ENCODE measurements at regions not wholly inside any gene's neighbourhood (a gene's known extent, or its start where the extent isn't known, plus 50 kb on each side); places are given as distances from the start of the nearest gene placed in this dataset.

GRCh38 chr14:44374906-44375305, 132.2 kb downstream of the FSCB start:
- Mint-ChIP-seq H3K27me3 (no peaks in the 10 kb centered on the region), H3K4me3 (no peak overlapping the region), H3K9me3 (ENCODE audit: insufficient read depth) (peaks cover 6% of the 10 kb centered on the region), H3K4me1 (no peaks in the 10 kb centered on the region), H3K27ac (no peak overlapping the region)
- no peak overlapping the region for H2AFZ ChIP-seq (ENCODE audit: insufficient read depth, low read depth, low read length, poor library complexity, severe bottlenecking)
- intact Hi-C loops (cut with micrococcal nuclease) = no loop called here
- TF ChIP-seq CTCF (IDR thresholded peaks at IDR 0.05) = no peak
- TF ChIP-seq EZH2 (IDR thresholded peaks at IDR 0.05; ENCODE audit: borderline replicate concordance, insufficient read depth, low read depth, low read length, poor library complexity, severe bottlenecking) = no peak
- CTCF ChIA-PET = no interaction called here
- no peaks in the 10 kb centered on the region for H4K20me1 ChIP-seq (ENCODE audit: control insufficient read depth, insufficient read depth, low read length, poor library complexity, severe bottlenecking)
- DNase-seq (no peak), ATAC-seq (ENCODE audit: low read depth) (no peak)
- peaks cover 0 to 11% (median 6%) of the 10 kb centered on the region in 3 donors for H3K9me3 ChIP-seq (ENCODE audit: control extremely low read depth in 1 of 3, control insufficient read depth in 2 of 3, insufficient read depth in 1 of 3, low read length in 2 of 3)
- whole genome bisulfite sequencing (ENCODE audit: insufficient coverage) = no CpG with 5 or more reads among the region's 1 CpG
- H3K36me3 ChIP-seq (replicated peaks in 1 of 2; ENCODE audit: control extremely low read depth in 1 of 2, control insufficient read depth in 1 of 2, extremely low read depth in 1 of 2, insufficient read depth in 2 of 2, low read length in 1 of 2) = no peaks in the 10 kb centered on the region
- no peak overlapping the region for H3K27ac ChIP-seq (ENCODE audit: low read length in 2 of 2)
- no peaks in the 10 kb centered on the region for H3K4me1 ChIP-seq (ENCODE audit: control insufficient read depth in 2 of 2, insufficient read depth in 2 of 2, low read length in 2 of 2)
- POLR2A ChIA-PET = no interaction called here
- H3K27me3 ChIP-seq (replicated peaks in 1 of 4; ENCODE audit: control extremely low read depth in 1 of 4, control insufficient read depth in 3 of 4, insufficient read depth in 4 of 4, low read length in 3 of 4) = no peaks in the 10 kb centered on the region
- H3K79me2 ChIP-seq (ENCODE audit: control insufficient read depth, insufficient read depth, low read length) = no peaks in the 10 kb centered on the region
- H3K4me2 ChIP-seq (replicated peaks; ENCODE audit: low read depth, low read length, poor library complexity, severe bottlenecking) = no peak overlapping the region
- H3K9ac ChIP-seq (ENCODE audit: low read length) = no peak overlapping the region
- H3K4me3 ChIP-seq (ENCODE audit: control extremely low read depth in 1 of 5, extremely low read depth in 1 of 5, insufficient read depth in 1 of 5, low read depth in 2 of 5, low read length in 4 of 5) = no peak overlapping the region

- H3K4me1 Mint-ChIP-seq = no peaks in the 10 kb centered on the region
- no peak for DNase-seq
- Histone ChIP-seq H3K27me3 (replicated peaks in 1 of 4; ENCODE audit: control extremely low read depth in 1 of 4, control insufficient read depth in 3 of 4, insufficient read depth in 4 of 4, low read length in 3 of 4) (no peaks in the 10 kb centered on the region), H2AFZ (ENCODE audit: insufficient read depth, low read depth, low read length, poor library complexity, severe bottlenecking) (no peak overlapping the region), H3K79me2 (ENCODE audit: control insufficient read depth, insufficient read depth, low read length) (no peaks in the 10 kb centered on the region), H3K9ac (ENCODE audit: low read length) (no peak overlapping the region), H3K4me2 (replicated peaks; ENCODE audit: low read depth, low read length, poor library complexity, severe bottlenecking) (no peak overlapping the region), H3K36me3 (replicated peaks in 1 of 2; ENCODE audit: control extremely low read depth in 1 of 2, control insufficient read depth in 1 of 2, extremely low read depth in 1 of 2, insufficient read depth in 2 of 2, low read length in 1 of 2) (no peaks in the 10 kb centered on the region), H4K20me1 (ENCODE audit: control insufficient read depth, insufficient read depth, low read length, poor library complexity, severe bottlenecking) (no peaks in the 10 kb centered on the region), H3K4me1 (ENCODE audit: control insufficient read depth in 2 of 2, insufficient read depth in 2 of 2, low read length in 2 of 2) (no peaks in the 10 kb centered on the region), H3K4me3 (ENCODE audit: control extremely low read depth in 1 of 5, extremely low read depth in 1 of 5, insufficient read depth in 1 of 5, low read depth in 2 of 5, low read length in 4 of 5) (no peak overlapping the region), H3K27ac (ENCODE audit: low read length in 2 of 2) (no peak overlapping the region), H3K9me3 (ENCODE audit: control extremely low read depth in 1 of 3, control insufficient read depth in 2 of 3, insufficient read depth in 1 of 3, low read length in 2 of 3) (peaks cover 0 to 7% (median 6%) of the 10 kb centered on the region in 3 donors)
- no peak for ATAC-seq (ENCODE audit: low read depth)
- H3K27me3 Mint-ChIP-seq = no peaks in the 10 kb centered on the region
- H3K4me3 Mint-ChIP-seq = no peak overlapping the region
- no peak overlapping the region for H3K27ac Mint-ChIP-seq
- CTCF ChIA-PET = no interaction called here
- TF ChIP-seq CTCF (IDR thresholded peaks at IDR 0.05) = no peak
- TF ChIP-seq EZH2 (IDR thresholded peaks at IDR 0.05; ENCODE audit: borderline replicate concordance, insufficient read depth, low read depth, low read length, poor library complexity, severe bottlenecking) = no peak
- POLR2A ChIA-PET = no interaction called here
- WGBS (ENCODE audit: insufficient coverage) = no CpG with 5 or more reads among the region's 1 CpG
- intact Hi-C loops (cut with micrococcal nuclease) = no loop called here
- H3K9me3 Mint-ChIP-seq (ENCODE audit: insufficient read depth) = peaks cover 6% of the 10 kb centered on the region
Measured at GRCh38 chr14:44372807-44373489, 134.1 kb downstream of the FSCB start.

All from B cell (primary cell).